ENCODE measurements at regions not wholly inside any gene's neighbourhood (a gene's known extent, or its start where the extent isn't known, plus 50 kb on each side); places are given as distances from the start of the nearest gene placed in this dataset.

DNA sequence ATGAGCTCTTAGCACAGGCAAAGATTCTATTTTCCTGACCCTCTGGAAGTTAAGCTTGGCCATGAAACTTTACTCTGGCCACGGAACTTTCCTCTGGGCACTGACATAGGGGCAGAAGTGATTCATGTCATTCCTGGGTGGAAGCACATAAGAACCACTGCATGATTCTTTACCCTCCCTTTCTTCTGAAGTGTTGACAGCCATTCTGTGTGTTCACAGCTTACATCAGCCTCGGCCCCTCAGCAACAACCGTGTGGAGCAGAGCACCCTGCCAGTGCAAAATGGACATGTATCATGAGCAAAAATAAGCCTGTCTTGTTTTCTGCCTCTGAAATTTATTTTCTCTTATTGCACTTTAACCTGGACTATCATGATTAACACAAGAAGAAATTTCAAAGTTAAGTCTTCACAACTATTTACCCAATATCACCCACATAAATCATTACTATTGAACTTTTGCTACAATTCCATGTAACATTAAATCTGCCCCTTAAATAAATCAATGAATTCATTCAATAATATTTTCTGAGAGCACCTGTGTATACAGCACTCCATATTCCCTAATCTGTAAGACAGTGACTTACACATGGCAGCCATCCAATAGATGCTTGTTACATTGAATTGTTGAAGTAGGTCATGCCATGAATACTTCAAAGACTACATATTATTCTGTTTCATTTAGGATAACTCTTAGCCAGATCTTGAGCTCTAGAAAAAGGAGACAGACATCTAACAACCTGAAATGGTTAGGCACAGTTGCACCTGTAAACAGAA lies 531.9 kb downstream of the IRS1 start:
- Histone ChIP-seq H3K36me3 (ENCODE audit: insufficient read depth, low read length) (no peaks in the 10 kb centered on the region), H3K4me3 (ENCODE audit: low read length in 2 of 2) (no peak overlapping the region), H3K27me3 (ENCODE audit: insufficient read depth, low read length) (no peaks in the 10 kb centered on the region), H3K9me3 (ENCODE audit: control insufficient read depth in 1 of 2, low read length in 2 of 2) (no peaks in the 10 kb centered on the region), H3K27ac (ENCODE audit: low read depth, low read length) (no peak overlapping the region), H3K4me1 (ENCODE audit: insufficient read depth, low read length) (no peaks in the 10 kb centered on the region)
- DNase-seq, result no peak
- Mint-ChIP-seq H3K4me1 (no peaks in the 10 kb centered on the region), H3K27me3 (peaks cover 2 to 8% of the 10 kb centered on the region in 2 donors), H3K36me3 (no peaks in the 10 kb centered on the region), H3K27ac (no peak overlapping the region), H3K9me3 (peaks cover 0 to under 1% (median 0%) of the 10 kb centered on the region in 8 donors), H3K4me3 (no peak overlapping the region)
- ChIA-PET POLR2A (ENCODE audit: partially characterized antibody) (no interaction called here), CTCF (ENCODE audit: partially characterized antibody) (no interaction called here)
- intact Hi-C loops (cut with micrococcal nuclease), result no loop called here

DNA sequence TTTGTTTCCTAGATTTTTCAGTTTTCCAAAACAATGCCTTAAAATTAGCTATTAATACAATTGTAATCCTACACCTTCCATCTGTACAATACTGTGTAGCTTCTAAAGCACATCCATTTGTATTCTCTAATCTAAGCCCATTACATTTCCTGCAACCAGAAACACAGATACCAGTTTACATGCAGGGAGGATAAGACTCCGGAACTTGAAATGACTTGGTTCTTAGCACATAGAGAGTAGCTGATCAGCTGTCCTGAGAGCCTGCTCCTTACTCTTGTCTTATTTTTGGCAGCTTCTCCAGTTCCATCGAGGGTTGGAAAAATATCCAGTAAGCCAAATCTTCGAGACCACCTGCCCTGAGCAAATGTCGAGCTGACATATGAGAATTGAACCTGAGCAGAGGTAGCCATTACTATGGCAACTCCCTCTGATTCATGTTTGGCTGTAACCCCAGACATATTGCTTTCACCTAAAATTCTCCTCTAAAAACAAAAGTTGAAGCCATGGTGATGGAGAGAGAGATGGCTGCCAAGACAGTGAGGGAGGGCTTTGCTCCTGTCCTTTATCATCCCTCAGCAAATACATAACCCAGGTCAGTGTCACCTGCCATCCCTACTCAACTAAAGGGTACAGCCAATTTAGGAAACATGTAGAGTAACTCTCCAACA lies 542.8 kb downstream of the IRS1 start:
- Mint-ChIP-seq H3K27ac (no peak overlapping the region), H3K4me3 (no peak overlapping the region), H3K36me3 (no peaks in the 10 kb centered on the region), H3K9me3 (peaks cover 0 to 8% (median 1%) of the 10 kb centered on the region in 8 donors), H3K27me3 (peaks cover 2 to 8% of the 10 kb centered on the region in 2 donors), H3K4me1 (no peaks in the 10 kb centered on the region)
- Histone ChIP-seq H3K27ac (ENCODE audit: low read depth, low read length) (no peak overlapping the region), H3K4me3 (ENCODE audit: low read length in 2 of 2) (no peak overlapping the region), H3K36me3 (ENCODE audit: insufficient read depth, low read length) (no peaks in the 10 kb centered on the region), H3K4me1 (ENCODE audit: insufficient read depth, low read length) (no peaks in the 10 kb centered on the region), H3K27me3 (ENCODE audit: insufficient read depth, low read length) (no peaks in the 10 kb centered on the region), H3K9me3 (ENCODE audit: control insufficient read depth in 1 of 2, low read length in 2 of 2) (no peaks in the 10 kb centered on the region)
- ChIA-PET CTCF (ENCODE audit: partially characterized antibody) (no interaction called here), POLR2A (ENCODE audit: partially characterized antibody) (no interaction called here)
- intact Hi-C loops (cut with micrococcal nuclease), result no loop called here
- no peak for DNase-seq

DNA sequence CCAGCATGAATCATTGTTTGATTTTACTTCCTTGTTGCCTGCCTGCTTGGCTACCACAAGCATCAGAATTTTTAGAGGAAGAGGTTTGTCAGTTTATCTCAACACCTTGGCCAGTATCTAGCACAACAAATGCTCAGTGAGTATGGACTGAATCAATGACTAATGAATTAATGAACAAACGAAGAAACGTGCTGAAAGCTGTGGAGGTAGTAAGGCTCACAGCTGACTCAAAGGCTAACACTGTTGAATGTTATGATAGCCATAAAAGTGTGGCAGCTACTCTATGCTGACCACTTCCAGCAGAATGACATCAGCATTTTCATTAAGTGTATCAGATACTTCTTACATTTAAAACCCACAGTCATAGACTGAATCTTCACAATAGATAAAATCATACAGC lies 543.4 kb downstream of the IRS1 start:
- Mint-ChIP-seq H3K27me3 (peaks cover 2 to 8% of the 10 kb centered on the region in 2 donors), H3K9me3 (peaks cover 0 to 8% (median 1%) of the 10 kb centered on the region in 8 donors), H3K4me1 (no peaks in the 10 kb centered on the region), H3K4me3 (no peak overlapping the region), H3K36me3 (no peaks in the 10 kb centered on the region), H3K27ac (no peak overlapping the region)
- Histone ChIP-seq H3K27me3 (ENCODE audit: insufficient read depth, low read length) (no peaks in the 10 kb centered on the region), H3K9me3 (ENCODE audit: control insufficient read depth in 1 of 2, low read length in 2 of 2) (no peaks in the 10 kb centered on the region), H3K4me1 (ENCODE audit: insufficient read depth, low read length) (no peaks in the 10 kb centered on the region), H3K27ac (ENCODE audit: low read depth, low read length) (no peak overlapping the region), H3K36me3 (ENCODE audit: insufficient read depth, low read length) (no peaks in the 10 kb centered on the region), H3K4me3 (ENCODE audit: low read length in 2 of 2) (no peak overlapping the region)
- DNase-seq, result no peak
- POLR2A ChIA-PET (ENCODE audit: partially characterized antibody), result no interaction called here
- intact Hi-C loops (cut with micrococcal nuclease), result no loop called here
- CTCF ChIA-PET (ENCODE audit: partially characterized antibody), result no interaction called here

DNA sequence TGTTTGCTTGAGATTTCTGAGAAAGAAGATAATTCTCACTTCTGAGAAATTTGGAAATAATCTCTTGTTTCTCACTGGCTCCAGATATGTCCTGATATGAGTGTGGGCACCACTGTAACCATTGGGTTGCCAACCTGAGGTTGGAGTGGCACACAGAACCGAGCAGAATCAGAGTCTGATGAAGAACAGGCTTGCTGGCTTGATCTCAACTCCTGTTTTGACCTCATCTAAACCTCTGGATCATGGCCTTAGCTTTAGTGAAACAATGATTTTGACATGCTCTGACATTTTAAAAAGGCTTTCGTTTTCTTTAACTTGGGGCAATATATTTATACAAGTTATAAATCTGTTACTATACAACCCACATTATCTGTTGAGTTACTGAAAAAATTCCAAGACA lies 548.0 kb downstream of the IRS1 start:
- H3K27me3 ChIP-seq (ENCODE audit: insufficient read depth, low read length), result no peaks in the 10 kb centered on the region
- no peak overlapping the region for H3K4me3 Mint-ChIP-seq
- no peak overlapping the region for H3K27ac ChIP-seq (ENCODE audit: low read depth, low read length)
- peaks cover 4 to 8% of the 10 kb centered on the region in 2 donors for H3K27me3 Mint-ChIP-seq
- no peaks in the 10 kb centered on the region for H3K9me3 ChIP-seq (ENCODE audit: control insufficient read depth in 1 of 2, low read length in 2 of 2)
- no peak overlapping the region for H3K27ac Mint-ChIP-seq
- ChIA-PET POLR2A (ENCODE audit: partially characterized antibody) (no interaction called here), CTCF (ENCODE audit: partially characterized antibody) (no interaction called here)
- intact Hi-C loops (cut with micrococcal nuclease), result no loop called here
- no peaks in the 10 kb centered on the region for H3K4me1 ChIP-seq (ENCODE audit: insufficient read depth, low read length)
- no peaks in the 10 kb centered on the region for H3K4me1 Mint-ChIP-seq
- DNase-seq, result no peak
- peaks cover 0 to 6% (median 0%) of the 10 kb centered on the region in 8 donors for H3K9me3 Mint-ChIP-seq
- no peaks in the 10 kb centered on the region for H3K36me3 ChIP-seq (ENCODE audit: insufficient read depth, low read length)
- no peak overlapping the region for H3K4me3 ChIP-seq (ENCODE audit: low read length in 2 of 2)
- H3K36me3 Mint-ChIP-seq, result no peaks in the 10 kb centered on the region

DNA sequence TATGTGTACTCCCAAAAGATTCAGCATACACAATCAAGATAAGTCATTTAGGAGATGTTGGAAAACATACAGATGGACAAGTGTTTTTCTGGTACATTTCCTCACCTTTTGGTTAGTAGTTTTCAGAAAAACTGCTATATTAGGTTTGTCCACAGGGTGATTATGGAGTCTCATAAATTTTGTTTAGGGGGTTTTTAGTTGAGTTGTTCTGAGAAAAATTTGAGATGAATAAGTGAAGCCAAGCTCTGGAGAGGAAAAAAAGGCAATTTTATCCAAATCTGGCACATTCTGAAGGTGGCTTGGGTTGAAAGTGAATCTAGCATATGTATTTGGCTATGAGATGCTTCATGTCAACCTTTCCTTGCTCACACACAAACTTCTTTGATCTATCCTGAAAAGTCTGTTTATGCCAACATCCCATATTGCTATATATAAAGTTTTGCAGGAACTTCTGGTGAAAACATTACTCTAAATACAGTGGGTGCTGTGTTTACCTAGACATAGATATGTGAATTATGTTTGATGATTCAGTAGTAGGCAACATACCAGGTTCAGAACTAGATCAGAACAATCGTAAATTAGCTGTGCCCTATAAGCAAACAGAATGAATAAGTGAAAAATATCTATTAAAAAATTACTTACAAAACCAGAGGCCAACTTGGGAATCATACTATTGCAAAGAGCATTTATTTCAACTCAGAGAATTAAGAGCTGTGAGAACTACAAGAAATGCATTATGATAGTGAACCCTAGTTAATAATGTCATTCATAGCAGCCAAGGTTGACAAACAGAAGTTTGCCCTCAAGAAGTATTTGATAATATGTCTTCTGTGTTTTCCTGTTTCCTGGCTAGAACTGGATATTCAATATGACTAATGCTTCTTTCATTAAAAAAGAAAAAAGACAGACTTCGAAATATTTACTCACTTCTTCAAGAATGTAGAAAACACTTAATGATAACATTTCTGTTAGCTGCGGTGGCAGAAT lies 552.0 kb downstream of the IRS1 start:
- ChIA-PET POLR2A (ENCODE audit: partially characterized antibody) (no interaction called here), CTCF (ENCODE audit: partially characterized antibody) (no interaction called here)
- Mint-ChIP-seq H3K4me3 (no peak overlapping the region), H3K27me3 (peaks cover 0 to 4% of the 10 kb centered on the region in 2 donors), H3K9me3 (peaks cover 0 to 19% (median 8%) of the 10 kb centered on the region in 8 donors), H3K27ac (no peak overlapping the region), H3K36me3 (no peaks in the 10 kb centered on the region), H3K4me1 (no peaks in the 10 kb centered on the region)
- intact Hi-C loops (cut with micrococcal nuclease), result no loop called here
- DNase-seq, result no peak
- H3K9me3 ChIP-seq (ENCODE audit: control insufficient read depth in 1 of 2, low read length in 2 of 2), result no peaks in the 10 kb centered on the region
- H3K36me3 ChIP-seq (ENCODE audit: insufficient read depth, low read length), result no peaks in the 10 kb centered on the region
- no peak overlapping the region for H3K27ac ChIP-seq (ENCODE audit: low read depth, low read length)
- no peaks in the 10 kb centered on the region for H3K27me3 ChIP-seq (ENCODE audit: insufficient read depth, low read length)
- no peaks in the 10 kb centered on the region for H3K4me1 ChIP-seq (ENCODE audit: insufficient read depth, low read length)
- H3K4me3 ChIP-seq (ENCODE audit: low read length in 2 of 2), result no peak overlapping the region

DNA sequence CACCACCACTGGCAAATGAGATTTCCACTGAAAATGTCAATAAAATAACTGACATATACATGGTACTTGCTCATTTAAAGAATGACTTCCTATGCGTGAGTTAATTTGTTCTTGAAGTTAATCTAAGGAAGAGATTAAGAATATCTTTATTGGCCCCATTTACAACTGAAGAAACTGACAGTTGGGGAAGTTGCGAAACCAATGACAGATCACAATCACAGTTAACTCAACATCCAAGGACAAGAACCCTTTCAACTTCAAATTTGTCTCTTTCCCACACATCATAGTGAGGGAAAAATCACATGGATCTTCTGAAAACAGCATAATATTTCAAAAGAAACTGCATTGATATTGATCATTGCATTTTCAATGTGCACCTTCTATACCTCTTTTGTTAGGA lies 565.4 kb downstream of the IRS1 start:
- Mint-ChIP-seq H3K36me3 (no peaks in the 10 kb centered on the region), H3K27ac (no peak overlapping the region), H3K4me1 (no peaks in the 10 kb centered on the region), H3K4me3 (no peak overlapping the region), H3K9me3 (no peaks in the 10 kb centered on the region), H3K27me3 (peaks cover 4 to 5% of the 10 kb centered on the region in 2 donors)
- no peak overlapping the region for H3K27ac ChIP-seq (ENCODE audit: low read depth, low read length)
- ChIA-PET CTCF (ENCODE audit: partially characterized antibody) (no interaction called here), POLR2A (ENCODE audit: partially characterized antibody) (no interaction called here)
- no peaks in the 10 kb centered on the region for H3K9me3 ChIP-seq (ENCODE audit: control insufficient read depth in 1 of 2, low read length in 2 of 2)
- no peak overlapping the region for H3K4me3 ChIP-seq (ENCODE audit: low read length in 2 of 2)
- intact Hi-C loops (cut with micrococcal nuclease), result no loop called here
- DNase-seq, result no peak
- no peaks in the 10 kb centered on the region for H3K36me3 ChIP-seq (ENCODE audit: insufficient read depth, low read length)
- no peaks in the 10 kb centered on the region for H3K27me3 ChIP-seq (ENCODE audit: insufficient read depth, low read length)
- no peaks in the 10 kb centered on the region for H3K4me1 ChIP-seq (ENCODE audit: insufficient read depth, low read length)

DNA sequence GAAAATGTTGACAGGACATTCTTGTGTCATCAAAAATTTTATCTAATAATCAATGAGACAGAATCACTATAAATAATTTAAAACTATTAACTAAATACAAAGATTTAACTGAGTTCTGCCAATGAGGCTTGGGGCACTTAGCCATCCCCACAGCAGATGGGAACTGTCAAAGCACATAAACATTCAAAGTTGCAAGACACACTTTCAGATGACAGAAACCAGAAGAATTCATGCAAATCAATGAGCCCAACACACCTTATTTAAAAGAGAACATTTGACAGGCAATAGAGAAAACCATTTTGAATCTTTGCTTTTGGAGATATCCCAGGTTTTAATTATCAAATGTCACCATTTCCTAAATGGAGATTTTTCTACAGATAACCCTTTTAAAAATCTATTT lies 566.2 kb downstream of the IRS1 start:
- Mint-ChIP-seq H3K36me3 (no peaks in the 10 kb centered on the region), H3K4me3 (no peak overlapping the region), H3K27ac (no peak overlapping the region), H3K9me3 (no peaks in the 10 kb centered on the region), H3K4me1 (no peaks in the 10 kb centered on the region), H3K27me3 (peaks cover 4 to 5% of the 10 kb centered on the region in 2 donors)
- intact Hi-C loops (cut with micrococcal nuclease), result no loop called here
- no peaks in the 10 kb centered on the region for H3K4me1 ChIP-seq (ENCODE audit: insufficient read depth, low read length)
- no peak for DNase-seq
- no peaks in the 10 kb centered on the region for H3K27me3 ChIP-seq (ENCODE audit: insufficient read depth, low read length)
- H3K36me3 ChIP-seq (ENCODE audit: insufficient read depth, low read length), result no peaks in the 10 kb centered on the region
- ChIA-PET POLR2A (ENCODE audit: partially characterized antibody) (no interaction called here), CTCF (ENCODE audit: partially characterized antibody) (no interaction called here)
- H3K4me3 ChIP-seq (ENCODE audit: low read length in 2 of 2), result no peak overlapping the region
- no peaks in the 10 kb centered on the region for H3K9me3 ChIP-seq (ENCODE audit: control insufficient read depth in 1 of 2, low read length in 2 of 2)
- no peak overlapping the region for H3K27ac ChIP-seq (ENCODE audit: low read depth, low read length)
